GM13976 (cell line): ENCODE measurements at regions not wholly inside any gene's neighbourhood (a gene's known extent, or its start where the extent isn't known, plus 50 kb on each side); places are given as distances from the start of the nearest gene placed in this dataset.
"Not testable (repeated sequence)": the region's sequence is repeated elsewhere in the genome, so short reads cannot be mapped to it uniquely, and the experiment has no call there.

Source experiments
- DNase-seq: peaks from one replicate; pipeline ENCODE4 v3.0.0; 2012; ENCODE audit warnings: low spot score
- in situ Hi-C: fragments of 300-500 bp; cut with MboI; formaldehyde crosslinking; loops from one replicate; pipeline ENCODE4 v1.12.0; 2022; ENCODE audit warnings: low sequenced_read_pairs, mixed read lengths, inconsistent platforms; ENCODE audit not compliant: unreplicated experiment
- TF ChIP-seq, protein P1 (sequence below): IDR thresholded peaks from 2 replicates; pipeline ENCODE4 v1.5.1; 2012; ENCODE audit warnings: borderline replicate concordance, mild to moderate bottlenecking; ENCODE audit not compliant: insufficient read depth; ENCODE audit errors: extremely low read depth, missing control alignments, control extremely low read depth

DNA sequence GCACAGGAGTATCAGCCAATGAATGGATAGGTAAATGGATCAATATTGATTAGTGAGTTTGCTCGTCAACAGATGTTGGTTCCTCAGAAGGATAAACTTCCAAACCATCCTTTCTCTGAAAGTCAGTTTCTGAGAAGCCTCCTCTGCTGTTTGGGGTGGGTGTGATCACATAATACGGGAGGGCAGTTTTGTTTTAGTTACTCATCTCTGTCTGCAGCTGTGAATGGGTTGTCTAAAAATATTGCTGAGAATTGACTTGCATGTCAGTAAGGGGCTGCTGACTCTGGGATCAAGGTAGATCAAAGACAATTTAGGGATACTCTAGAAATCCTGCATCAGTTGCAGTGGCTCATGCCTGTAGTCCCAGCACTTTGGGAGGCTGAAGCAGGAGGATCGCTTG is 390.8 kb upstream of the AMELY start:
- TF ChIP-seq, protein P1, sequence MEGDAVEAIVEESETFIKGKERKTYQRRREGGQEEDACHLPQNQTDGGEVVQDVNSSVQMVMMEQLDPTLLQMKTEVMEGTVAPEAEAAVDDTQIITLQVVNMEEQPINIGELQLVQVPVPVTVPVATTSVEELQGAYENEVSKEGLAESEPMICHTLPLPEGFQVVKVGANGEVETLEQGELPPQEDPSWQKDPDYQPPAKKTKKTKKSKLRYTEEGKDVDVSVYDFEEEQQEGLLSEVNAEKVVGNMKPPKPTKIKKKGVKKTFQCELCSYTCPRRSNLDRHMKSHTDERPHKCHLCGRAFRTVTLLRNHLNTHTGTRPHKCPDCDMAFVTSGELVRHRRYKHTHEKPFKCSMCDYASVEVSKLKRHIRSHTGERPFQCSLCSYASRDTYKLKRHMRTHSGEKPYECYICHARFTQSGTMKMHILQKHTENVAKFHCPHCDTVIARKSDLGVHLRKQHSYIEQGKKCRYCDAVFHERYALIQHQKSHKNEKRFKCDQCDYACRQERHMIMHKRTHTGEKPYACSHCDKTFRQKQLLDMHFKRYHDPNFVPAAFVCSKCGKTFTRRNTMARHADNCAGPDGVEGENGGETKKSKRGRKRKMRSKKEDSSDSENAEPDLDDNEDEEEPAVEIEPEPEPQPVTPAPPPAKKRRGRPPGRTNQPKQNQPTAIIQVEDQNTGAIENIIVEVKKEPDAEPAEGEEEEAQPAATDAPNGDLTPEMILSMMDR, result no peak
- in situ Hi-C loops, result no loop called here
- DNase-seq, result no peak

DNA sequence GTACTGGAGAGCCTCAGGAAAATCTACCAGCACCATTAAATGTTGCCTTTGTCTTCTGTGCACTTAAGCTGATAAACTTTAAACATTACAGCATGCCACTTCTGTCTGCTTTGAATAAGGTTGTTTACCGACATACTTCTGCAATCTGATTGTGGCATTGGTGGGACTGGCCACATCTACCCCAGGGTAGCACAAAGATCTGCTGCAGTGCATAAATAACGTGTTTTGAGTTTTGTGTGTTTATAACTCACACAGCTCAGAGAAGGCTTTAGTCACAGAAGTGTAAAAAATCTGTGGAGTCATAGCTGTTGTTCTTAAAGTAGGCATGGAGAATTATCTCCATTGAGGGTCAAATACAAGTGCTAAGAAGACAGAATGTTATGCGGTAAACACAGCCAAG is 388.4 kb upstream of the AMELY start:
- no peak for DNase-seq
- in situ Hi-C loops, result no loop called here
- TF ChIP-seq, protein P1, result no peak

DNA sequence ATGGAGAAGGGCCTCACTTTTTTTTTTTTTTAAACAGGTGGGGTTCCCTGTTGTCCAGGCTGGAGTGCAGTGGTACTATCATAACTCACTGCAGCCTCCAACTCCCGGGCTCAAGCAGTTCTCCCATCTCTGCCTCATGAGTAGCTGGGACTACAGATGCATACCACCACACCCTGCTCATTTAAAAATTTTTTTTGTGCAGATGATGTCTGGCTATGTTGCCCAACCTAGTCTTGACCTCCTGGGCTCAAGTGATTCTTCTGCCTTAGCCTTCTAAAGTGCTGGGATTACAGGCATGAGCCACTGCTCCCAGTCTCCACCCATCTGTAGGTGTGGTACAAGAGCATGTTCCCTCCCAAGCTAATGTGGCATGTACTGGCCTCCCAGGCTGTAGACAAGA is 380.6 kb upstream of the AMELY start:
- DNase-seq, result no peak
- TF ChIP-seq, protein P1, result no peak
- in situ Hi-C loops, result no loop called here

DNA sequence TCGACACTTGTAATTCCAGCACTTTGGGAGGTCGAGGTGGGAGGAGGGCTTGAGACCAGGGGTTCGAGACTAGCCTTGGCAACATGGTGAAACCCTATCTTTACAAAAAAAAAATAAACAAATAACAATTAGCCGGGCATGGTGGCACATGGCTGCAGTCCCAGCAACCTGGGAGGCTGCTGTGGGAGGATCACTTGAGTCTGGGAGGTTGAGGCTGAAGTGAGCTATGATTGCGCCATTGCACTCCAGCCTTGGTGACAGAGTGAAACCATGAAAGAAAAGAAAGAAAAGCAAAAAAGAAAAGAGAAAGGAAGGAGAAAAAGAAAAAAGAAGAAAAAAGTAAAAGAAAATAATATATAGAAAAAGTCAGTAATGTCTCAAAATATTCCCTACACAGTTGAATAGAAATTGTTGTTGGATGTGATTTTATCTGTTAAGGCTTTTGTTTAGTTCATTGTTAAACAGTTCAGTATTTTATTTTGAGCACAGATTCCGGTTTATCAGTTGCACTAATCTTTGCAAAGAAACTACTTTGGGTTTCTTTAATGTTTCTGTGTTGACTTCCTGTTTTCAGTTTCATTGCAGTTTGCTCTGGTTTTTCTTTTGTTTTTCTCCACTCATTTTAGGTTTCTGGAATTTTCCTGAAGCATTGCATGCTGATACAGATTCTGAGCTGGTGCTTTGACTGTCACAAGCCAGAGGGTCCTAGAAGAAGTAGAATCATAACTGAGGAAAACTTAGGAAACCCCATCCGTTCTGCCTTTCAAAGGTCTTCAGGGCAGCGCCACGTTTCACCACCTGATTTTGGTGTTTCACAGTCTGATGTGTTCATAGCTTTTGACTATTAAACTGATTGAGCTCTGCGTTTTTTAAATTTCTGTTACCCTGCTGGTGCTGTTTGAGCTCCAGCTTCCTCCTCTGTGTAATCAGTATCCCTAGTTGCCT is 378.6 kb upstream of the AMELY start:
- DNase-seq, result no peak
- TF ChIP-seq, protein P1, result no peak
- in situ Hi-C loops, result no loop called here

DNA sequence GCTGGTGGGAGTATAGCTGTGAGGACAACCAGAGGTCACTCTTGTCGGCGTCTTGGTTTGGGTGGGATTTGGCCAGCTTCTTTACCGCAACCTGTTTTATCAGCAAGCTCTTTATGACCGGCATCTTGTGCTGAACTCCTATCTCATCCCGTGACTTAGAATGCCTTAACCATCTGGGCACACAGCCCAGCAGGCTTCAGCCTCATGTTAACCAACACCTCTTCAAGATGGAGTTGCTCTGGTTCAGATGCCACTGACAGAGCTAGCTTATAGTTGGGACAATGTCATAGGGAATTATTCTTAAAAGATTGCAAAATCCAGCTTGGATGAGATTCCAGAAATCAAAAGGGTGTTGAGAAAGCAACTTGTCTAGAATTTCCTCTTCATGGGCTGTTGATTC is 377.1 kb upstream of the AMELY start:
- no peak for DNase-seq
- in situ Hi-C loops, result no loop called here
- TF ChIP-seq, protein P1, result no peak

DNA sequence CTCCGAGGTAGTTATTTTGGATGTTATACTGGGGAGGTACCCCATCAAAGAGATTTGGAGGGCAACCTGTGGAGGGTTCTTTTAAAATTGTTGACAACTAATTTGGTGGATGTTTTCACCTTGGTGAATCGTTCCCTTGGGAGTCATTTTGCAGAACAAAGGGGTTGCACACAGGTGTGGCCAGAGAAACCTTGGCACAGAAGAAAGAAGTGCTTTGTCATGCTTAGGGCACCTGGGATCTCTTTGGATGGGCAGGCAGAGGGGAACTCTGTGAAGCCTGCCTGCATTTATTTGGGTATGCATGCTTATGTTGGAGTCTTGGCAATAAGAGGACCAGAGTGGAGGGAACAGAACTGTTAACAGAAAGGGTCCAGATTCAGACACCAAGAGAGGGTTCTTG is 376.4 kb upstream of the AMELY start:
- in situ Hi-C loops, DNase-seq: not testable (repeated sequence)

DNA sequence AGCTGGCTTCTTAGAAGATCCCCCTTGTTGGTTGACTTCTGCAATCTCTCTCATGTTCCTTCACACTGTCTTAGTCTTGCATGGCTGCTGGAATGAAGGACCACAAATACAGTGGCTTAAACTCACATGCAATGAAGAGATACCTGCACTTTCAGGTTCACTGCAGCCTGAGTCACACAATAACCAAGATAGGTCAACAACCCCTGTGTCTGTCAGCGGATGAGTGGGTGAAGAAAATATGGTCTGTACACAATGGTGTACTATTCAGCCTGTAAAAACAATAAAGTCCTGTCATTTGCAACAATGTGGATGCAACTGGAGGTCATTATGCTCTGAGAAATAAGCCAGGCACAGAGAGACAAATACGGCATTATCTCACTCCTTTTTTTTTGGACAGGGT is 373.8 kb upstream of the AMELY start:
- DNase-seq, result no peak
- TF ChIP-seq, protein P1, result no peak
- in situ Hi-C loops, result no loop called here
